Forelimb muscle (tissue), 1 donor: ENCODE measurements at regions not wholly inside any gene's neighbourhood (a gene's known extent, or its start where the extent isn't known, plus 50 kb on each side); places are given as distances from the start of the nearest gene placed in this dataset.
"Not testable (repeated sequence)": the region's sequence is repeated elsewhere in the genome, so short reads cannot be mapped to it uniquely, and the experiment has no call there.

Experiments used
- DNase-seq: peaks from one replicate; pipeline ENCODE4 v3.0.0-alpha.2; 2013; ENCODE audit warnings: low read depth

DNA sequence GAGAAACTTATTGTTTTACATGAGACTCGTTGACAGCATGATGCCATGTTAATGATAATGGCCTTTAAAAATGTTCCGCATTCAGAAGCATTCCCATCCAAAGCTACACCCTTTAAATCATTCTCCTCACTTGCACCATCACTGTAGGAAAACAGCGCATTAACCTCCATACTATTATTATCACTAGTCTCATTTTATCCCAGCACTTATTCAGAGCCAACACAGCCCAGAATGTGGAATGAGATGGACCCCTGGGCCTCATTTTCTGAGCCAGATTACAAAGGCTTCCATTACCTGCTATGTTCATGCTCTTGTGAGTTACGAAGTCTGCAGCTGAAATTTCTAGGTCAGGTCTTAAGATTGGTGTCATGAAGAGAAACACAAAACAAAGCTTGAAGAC is 159.4 kb downstream of the HS3ST3A1 start:
- no peak for DNase-seq

DNA sequence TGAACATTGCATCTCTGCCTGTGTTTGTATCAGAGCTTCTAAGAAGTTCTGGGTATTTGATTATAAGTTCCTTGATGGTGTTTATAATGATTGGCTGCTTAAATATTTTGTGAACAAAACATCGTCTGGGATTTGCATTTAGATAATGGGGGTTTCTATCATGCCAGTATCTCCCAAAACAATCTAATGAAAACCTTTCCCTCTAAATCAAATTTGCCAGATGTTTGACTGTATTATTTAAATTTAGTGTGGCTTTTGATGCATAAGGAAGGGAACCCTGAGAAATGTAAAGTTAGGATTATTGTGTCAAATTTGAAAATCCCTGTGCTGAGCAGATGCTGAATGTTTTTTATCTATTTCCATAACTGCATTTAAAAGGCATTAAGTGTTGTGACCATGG is 159.9 kb downstream of the HS3ST3A1 start:
- DNase-seq, result no peak

DNA sequence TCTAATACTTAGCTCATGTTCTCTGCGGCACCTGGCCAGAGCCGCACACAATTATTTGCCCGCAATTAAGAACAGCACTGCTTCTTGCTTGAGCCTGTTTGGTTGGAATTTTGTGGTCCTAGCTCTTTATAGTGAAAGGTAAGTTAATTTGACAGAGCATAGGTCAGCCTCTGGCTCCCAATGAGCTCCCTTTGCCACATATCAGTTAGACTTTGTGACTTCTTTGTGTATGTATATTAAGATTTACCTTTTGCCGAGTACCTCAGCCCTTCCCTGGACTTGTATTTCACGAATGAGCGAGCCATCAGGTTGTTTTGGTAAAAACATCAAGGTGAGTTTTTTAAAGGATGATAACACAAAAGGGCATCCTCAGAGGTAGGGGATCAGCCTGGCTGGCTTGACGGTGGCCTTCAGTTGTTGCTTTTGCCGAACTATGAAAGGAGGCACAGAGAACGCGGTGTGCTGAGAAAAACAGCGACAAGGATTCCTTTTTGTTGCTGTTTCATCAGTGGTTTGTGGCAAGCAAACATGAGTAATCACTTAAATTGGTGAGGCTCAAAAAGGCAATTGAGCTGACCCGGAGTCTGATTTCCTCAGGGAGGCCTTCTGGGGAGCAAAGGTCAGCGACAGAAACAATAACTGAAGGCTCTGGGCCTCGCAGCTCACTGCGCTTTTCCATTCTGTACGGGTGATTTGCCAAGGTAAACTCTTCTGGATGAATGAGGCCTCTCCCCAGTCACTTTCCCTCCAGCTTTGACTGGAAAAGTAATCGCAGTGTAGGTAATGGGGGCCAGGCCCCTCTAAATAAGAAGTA is 163.6 kb downstream of the HS3ST3A1 start:
- DNase-seq, result no peak

DNA sequence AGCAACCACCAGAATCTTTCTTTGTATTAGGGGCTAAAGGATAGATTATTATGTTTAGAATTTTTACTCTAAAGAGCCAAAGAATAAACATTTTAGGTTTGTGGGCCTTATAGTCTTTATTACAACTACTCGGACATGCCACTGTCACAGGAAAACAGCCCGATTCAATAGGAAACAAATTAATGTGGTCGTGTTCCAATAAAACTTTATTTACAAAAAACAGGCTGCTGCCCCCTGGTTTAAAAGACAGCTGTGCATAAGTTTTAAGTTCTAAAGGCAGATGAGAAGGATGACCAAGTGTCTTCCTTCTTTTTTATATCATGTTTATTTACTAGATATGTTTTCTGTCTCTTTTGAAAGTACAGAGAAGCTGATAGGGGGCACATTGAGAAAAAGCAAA is 166.5 kb downstream of the HS3ST3A1 start:
- DNase-seq, result no peak

DNA sequence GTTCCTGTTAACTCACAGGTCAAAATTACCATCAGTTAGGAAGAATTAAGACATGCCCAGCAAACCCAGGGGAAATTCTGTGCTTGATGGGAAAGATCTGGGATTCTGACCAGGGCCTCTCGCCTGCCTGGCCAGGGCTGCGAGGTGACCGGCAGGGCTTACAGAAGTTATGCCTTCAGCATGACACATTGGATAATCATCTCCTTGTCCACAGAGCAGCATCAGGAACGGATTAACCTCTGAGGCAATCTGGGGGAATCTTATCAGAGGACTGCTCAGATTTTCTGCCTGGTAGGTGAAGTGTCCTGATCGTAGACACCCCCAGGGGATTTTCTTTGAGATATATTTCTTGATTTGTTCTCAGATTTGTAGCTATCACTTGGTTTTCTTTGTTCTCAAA is 172.5 kb downstream of the HS3ST3A1 start:
- peak; percentile 8 for DNase-seq

DNA sequence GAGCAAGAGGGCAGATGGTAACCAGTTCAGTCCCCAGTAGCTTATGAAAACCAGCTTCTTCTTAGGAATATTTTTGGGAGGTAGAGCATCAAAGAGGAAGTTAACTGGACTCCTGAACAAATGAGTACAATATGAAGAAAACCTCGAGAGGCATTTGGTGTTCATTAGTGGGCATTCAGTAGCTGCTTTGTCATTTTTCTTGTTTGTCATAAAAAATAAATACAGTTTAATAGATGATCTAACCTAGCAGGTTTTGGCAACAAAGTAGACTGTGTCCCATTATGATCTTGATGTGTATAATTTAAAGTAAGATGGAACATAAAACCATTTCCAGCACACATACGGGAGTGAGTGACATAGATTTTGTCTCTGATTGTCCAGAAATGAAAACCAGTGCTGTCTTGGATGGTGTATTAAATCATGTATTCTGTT is 173.1 kb downstream of the HS3ST3A1 start:
- no peak for DNase-seq

DNA sequence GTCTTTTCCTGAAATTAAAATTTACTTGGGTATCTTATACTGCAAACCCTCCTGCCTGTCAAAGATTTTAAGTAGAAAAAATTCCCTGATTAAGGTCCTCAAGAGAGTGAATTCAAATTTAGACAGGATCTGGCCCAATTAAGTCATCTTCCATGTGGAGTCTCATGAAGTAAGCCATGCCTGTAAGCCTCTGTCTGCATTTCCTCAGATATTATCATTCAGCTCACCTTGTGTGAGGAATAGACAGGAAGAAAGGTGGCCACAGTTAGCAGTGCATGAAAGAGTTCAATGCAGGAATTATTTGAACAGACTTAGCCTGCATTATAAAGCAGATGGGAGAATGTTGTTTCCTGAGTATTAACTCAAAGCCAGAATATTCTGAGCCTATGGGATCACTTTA is 174.7 kb downstream of the HS3ST3A1 start:
- DNase-seq, result no peak

DNA sequence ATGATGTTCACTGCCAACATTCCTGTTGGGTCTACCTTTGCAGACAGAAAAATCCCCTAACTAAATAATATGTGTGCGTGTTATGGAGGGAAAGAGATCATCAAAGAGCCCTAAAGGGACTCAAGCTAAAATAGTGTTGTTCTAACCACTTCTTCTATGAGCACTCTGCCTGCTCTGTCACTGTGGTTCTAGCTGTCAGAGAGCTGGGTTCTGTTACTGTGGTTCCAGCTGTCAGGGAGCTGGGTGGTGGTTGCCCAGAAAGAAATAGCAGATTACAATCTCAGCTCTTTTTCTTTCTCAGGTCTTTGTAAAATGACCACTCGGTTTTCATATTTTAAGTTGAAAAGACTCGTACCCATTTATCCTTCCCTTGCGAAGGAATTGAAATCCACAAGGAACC is 176.3 kb downstream of the HS3ST3A1 start:
- no peak for DNase-seq

DNA sequence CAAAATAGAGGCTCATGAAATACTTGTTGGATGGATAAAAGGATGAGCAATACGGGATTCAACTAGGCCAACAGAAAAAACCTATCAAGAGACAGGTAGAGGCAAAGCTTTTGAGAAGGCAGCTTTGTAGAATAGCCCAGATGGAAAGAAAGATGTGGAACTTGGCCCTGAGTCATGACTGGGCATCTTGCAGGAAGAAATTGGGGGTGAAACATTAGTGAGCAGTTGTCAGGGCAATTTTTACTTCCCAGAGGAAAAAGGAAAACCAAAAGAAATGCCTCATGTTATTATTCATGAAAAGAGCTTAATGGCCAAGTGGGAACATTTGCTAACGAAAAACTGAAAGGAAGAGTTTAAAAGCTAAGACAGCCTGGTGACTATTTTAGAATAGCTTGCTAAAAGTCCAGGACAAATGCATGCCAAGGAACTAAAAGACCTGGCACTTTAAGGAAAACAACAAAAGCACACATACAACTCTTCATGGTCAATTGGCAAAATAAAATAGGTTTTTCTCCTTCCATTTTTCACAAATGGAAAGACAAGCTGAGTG is 180.1 kb downstream of the HS3ST3A1 start:
- no peak for DNase-seq

DNA sequence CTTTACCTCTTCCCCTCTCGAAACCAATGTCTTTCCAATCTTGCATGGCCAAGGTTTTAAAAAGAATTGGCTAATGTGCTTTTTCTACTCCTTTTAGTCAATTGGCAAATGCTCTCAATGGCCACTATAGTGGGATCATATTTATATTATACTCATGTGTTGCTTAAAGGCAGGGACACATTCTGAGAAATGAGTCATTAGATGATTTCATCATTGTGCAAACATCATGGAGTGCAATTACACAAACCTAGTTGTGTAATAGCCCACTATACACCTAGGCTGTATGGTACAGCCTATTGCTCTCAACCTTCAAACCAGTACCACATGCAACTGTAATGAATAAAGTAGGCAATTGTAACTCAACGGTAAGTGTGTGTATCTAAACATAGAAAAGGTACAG is 180.9 kb downstream of the HS3ST3A1 start:
- DNase-seq, result no peak

DNA sequence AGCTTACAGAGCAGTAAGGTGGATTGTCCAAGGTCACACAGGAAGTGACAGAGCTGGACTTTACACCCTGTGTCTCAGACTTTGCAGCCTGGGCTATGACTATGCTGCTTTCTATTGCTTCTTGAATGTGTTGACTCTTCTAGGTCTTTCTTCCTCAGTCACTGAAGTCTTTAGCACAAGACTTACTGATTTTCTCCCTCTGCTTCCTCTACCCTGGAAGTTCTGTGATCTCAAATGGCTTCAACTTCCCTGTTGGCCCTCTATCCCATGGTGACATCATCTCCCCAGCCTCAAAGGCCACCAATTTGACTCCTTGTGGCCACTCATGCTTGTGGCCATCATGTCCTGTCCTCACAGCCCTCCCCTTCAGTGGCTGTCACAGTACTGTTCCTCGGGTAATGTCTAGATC is 181.3 kb downstream of the HS3ST3A1 start:
- DNase-seq, result no peak

DNA sequence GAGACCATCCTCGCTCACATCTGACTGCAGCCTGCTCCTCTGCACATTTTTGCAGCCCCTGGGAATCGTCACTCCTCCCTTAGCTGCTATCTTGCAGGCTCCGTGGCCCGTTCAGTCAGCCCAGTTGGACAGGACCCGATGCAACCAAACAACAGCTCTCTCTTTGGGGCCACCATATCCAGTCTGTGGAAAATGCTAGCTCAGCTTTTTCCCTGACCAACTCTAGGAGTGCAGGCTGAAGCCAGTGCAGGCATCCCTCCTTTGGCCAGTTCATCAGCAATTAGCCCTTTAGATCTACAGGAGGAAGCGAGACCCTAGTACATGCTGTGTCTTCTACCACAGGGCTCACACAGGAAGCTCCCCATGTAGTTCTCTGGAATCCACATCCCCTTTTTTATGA is 182.1 kb downstream of the HS3ST3A1 start:
- DNase-seq, result no peak

DNA sequence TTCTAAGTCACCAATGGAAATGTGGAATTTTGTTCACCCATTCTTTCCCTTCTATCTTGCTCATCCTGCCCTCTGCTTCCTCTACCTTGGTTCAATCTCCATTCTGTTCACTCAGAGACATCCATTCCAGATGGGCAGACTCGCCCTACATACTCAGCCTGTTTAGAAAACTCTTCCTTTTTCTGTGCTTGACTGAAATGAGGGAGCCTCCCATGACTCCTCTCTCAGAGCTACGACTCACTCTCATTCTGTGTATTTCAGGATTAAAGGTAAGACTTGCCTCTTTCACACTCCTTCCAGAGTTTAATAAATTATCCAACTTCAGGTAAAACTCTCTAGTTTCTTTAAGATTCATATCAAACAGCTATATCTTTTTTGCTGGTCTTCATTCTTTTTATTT is 182.8 kb downstream of the HS3ST3A1 start:
- no peak for DNase-seq

DNA sequence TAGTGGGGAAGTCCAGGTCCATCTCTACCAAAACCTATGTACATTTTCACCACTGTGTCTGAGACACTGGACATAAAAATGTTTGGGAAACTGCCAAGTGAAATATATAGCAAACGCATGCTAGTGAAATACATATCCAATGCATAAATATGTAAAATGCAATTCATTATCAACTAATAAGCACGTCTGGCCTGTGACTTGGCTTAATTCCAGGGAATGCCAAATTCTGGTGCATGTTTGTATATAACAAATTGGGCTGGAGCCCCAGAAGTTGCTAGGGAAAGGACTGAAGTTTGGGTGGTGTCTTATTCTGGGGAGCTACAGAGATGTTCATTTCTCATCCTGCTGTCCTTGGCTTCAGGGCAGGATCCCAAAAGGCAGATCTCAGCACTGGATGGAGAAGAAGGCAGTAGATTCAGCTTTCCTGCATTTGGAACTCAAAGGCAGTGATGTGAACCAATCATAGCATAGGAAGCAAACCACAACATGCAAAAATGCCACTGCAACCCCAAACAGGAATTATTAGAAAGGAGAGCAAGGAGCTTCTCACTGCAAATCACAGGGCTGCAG is 184.3 kb downstream of the HS3ST3A1 start:
- no peak for DNase-seq

DNA sequence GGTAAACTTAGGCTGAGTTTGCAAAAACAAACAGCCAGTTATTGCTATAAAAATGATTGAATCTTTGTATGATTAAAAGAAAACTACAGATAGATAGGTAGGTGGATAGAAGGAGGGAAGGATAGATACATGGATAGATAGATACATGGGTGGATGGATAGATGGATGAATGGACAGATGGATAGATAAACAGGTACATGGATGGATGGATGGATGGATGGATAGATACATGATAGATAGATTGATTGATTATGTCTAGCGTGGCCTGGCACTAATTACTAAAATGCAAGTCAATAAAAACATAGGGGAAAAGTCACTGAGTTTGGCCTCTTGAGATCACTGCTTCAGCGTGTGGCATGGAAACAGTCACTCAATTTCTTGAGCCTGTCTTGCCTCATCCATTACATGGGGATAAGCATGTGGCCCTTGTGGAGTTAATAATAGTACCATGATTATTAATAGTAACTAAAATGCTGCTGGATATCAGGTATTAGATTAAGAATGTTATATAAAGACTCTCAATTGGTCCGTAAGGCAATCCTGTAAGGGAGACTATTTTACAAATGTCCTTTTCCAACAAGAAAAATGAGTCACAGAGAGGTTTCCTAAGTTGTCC is 184.9 kb downstream of the HS3ST3A1 start:
- DNase-seq, result no peak

DNA sequence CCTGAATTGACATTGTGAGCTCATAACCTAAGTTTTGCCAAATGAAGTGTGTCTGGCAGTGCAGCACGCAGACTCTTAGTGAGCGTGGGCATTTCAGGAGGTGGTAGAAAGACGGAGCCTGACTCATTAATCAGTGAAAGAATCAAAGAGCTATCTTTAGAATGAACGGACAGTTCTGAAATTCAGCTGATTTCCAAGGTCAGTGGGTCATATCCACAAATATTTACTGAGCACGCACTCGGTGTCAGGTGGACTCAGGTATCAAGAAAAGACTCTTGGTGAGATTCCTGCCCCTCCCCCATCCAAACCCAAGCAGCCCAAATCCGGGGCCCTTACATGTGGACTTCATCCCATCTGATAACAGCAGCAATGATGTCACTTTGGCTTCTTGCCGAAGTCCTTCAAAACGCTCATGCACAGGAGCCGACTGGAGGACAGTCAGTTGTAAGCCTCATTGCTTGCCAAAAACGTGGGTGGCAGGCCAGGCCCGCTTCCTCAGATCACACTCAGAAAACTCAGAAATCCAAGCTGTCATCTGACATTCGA is 185.8 kb downstream of the HS3ST3A1 start:
- no peak for DNase-seq

DNA sequence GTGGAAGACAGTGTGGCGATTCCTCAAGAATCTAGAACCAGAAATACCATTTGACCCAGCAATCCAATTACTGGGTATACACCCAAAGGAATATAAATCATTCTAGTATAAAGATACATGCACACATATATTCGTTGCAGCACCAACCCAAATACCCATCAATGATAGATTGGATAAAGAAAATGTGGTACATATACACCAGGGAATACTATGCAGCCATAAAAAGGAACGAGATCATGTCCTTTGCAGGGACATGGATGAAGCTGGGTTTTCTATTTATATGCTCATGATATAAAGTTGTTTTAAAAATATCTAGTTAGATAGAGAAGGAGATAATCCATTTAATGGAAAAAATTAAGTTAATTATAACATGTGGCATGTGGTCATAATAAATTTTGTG is 186.5 kb downstream of the HS3ST3A1 start:
- DNase-seq, result not testable (repeated sequence)

DNA sequence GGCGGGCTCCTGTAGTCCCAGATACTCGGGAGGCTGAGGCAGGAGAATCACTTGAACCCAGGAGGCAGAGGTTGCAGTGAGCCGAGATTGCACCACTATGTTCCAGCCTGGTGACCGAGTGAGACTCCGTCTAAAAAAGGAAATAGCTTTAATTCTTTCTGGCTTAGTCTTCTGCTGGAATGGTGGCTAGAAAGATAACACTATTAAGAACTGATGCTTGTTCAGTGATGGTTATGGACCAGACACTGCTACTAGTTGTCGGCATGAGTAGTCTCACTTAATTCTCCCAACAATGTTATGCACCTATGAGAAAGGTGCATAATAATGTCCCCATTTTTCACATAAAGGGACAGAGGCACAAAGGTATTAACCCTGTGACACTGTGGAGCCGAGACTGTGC is 188.7 kb downstream of the HS3ST3A1 start:
- no peak for DNase-seq

DNA sequence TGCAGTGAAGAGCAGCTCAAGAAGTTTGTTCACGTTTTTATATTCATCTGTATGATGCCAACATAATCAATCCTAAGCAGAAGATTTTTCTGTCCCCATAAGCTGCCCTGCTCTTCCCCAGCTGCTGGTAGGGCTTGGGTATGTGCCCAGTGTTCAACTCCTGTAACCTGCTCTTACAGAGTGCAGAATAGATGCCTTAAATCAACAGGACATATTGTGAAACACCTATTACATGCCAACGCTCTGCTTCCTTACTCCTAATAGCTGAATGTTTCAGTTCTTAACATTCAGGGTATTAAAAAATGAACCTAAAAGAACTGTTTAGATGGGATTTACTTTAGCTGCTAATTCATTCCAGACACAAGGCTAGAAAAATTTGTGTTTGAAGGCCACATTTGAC is 190.9 kb downstream of the HS3ST3A1 start:
- no peak for DNase-seq

DNA sequence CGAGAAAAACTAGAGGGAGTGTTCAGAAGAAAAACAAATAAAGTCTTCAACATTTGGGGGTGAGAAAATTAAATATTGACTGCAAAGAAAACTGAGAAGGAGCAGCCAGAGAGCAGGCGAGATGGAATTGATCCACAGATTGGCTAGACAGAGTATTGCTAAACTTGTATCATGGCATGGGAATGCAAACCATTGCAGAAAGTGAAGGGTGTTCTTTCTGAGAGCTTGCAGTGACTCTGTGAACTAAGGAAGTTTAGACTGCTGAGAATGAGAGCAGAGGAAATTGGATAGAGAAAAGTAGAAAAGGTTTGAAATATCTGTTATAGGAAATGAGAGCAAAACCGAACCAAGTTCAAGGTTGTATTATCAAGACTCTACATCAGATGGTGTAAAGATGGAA is 191.5 kb downstream of the HS3ST3A1 start:
- DNase-seq, result no peak

DNA sequence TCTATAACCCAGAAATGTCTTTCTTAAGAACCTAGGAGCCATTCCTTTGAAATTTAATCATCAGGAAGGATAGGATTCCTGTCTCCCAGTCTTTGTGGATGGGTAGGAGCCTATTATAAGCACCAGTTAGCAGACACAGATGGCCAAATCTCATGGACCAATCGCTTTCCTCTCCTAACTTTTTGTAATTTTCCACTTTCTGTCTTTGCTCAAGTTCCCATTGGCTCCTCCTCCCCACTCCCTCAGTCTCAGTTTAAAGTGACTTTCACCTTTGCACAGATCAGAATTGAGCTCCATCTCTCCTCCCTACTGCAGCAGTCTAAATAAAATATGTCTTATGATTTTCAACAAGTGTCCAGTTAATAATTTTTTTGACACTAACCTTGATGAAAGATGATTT is 192.3 kb downstream of the HS3ST3A1 start:
- no peak for DNase-seq

DNA sequence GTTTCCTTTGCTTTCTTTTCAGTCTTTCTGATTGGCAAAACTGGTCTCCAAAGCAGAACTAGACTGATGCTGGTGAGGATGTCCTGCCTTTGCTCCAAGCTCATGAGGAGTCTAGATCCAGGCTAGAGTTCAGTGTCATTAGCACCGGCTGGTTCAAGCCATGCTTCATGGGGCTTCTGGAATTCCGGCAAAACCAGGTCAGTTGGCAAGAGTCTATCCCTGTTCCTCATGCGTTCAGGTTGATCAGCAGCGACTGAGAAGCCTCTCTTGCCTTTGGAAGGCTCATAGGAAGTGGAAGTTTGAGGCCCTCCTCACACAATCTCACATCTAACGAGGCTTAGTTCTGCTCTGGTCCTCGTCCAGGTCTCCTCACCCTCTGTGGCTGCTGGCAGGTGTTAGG is 194.3 kb downstream of the HS3ST3A1 start:
- no peak for DNase-seq

DNA sequence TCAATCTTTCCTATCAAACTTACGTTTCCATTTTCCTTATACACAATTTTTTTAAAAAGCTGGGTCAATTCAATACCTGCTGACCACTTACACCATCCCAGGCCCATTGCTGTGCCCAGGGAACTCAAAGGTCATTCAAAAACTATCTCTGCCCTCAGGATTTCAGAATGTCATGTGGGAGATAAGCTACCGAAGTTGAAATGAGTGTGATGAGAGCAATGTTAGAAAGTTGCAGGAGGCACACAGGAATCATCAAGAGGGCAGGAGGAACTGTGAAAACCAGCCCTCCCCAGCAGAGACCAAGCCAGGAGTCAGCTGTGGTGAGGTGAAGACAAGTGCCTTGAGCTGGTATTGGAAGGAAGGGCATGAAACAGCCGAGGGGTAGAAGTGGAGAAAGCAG is 195.9 kb downstream of the HS3ST3A1 start:
- DNase-seq, result no peak
